Femur (tissue), 1 donor: ENCODE measurements at regions not wholly inside any gene's neighbourhood (a gene's known extent, or its start where the extent isn't known, plus 50 kb on each side); places are given as distances from the start of the nearest gene placed in this dataset.

Source experiments
- DNase-seq: peaks from one replicate; pipeline ENCODE4 v3.0.0-alpha.2; 2017

DNA sequence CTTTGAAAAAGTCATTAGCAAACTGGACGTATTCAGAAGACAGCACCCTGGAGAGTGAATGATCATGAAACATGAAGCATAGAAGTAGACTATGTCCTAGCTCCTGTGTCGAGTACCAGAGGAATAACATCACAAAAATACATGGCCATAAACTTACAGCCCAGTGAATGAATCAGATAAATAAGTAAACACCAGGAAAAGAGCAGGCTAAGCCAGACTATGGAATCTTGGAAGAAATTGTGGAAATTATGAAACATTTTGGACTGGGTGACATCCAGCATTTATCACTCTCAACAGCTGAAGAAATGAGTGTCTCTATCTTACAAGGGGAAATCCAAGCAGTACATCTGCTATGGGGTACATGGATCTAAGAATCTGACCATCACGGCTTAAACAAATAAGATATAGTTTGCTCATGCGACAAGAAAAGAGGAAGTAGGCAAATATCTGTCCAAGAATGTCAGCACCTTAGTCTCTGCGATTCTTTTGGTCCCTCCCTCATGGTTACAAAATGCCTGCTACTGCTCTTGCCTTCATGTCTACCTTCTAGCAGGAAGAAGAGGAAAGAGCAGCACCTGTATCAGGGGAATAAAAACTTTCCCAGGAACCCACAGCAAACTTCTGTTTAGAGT lies 481.5 kb downstream of the BCOR start:
- no peak for DNase-seq

DNA sequence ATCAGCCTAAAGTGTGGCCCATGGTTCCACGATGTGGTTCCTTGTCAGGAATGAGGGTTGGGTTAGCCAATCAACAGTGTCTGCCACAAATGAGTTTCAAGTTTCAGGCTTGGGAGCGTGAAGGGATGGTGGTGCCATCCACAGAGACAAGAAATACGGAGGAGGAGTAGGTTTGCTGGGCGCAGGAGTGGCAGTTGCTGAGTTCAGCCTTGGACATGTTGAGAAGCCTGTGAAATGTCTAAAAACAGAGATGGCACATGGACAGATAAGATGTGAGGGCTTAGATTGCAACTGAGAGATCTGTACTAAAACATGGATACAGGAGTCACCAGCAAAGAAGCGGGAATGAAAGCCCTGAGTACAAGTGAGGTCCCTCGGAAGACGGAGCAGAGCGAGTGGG lies 481.0 kb downstream of the BCOR start:
- no peak for DNase-seq

DNA sequence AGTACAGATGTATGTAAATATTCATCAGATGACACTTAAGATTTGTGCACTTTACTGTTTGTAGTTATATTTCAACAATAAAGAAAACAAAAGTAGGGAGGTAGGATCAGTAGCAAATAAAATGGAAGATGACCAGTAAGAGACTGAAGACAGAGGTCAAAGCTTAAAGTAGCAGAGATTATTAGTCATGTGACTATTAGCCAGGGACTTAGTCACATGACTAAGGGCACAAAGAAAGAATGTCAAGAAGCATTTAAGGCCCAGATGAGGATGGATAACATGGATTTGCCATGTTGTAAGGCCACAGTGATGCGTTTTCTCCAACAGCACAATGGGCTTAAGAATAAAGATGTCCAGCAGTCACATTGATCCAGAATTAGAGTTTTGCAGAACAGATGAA lies 479.6 kb downstream of the BCOR start:
- no peak for DNase-seq

DNA sequence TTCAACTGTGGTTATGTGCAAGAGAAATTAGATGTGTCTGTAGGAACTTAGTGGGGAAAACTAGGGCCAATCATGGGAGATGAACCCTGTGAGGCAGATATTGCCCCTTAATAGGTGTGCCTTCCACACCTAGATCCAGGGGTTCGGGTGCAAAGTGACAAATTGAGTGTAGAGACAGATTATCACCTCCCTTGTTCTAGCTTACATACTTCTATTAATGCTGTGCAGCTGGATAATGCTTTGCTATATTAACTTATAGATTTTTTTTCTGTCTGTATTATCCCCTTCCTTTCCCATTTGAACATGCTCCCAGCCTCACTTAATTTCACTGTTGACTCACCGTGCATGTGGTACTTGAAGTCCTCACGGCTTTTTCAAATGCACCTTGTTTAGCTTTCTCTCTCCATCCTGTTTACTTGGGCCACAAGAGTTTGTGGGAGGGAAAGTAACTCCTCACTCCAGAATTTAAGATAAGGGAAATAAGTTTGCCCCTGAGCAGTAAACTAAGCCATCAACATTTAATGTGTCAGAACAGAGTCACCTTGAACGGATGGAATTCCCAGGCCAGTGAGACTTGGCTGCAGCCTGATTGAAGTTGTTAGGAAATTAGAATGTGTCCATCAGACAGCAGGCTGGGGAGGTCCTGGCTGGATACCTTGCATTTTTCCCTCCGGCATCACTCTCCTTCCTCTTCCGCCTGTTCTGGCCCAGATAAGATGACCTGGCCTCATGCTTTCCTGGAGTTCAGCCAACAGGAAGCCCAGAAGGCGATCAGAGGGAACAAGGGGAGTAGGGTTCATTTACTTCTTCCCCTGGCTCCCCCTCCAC lies 478.4 kb downstream of the BCOR start:
- DNase-seq: no peak

DNA sequence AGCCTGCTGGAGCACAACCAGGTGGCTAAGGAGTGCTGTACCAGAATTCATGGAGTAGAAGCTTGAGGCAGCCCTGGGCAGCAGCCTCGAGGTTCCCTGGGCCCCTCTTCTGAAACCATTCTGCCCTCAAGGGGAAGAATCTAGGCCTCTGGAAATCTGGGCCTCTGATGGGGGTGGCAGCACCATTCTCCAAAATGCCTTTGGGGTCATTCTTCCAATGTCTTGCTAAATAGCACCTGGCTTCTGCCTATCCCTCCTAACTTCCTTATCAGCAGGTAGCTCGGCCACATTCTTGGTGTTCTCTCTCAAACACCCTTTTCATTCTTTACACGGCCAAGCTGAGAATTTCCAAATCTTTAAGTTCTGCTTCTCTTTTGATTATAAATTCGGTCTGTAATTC lies 473.6 kb downstream of the BCOR start:
- DNase-seq: no peak

DNA sequence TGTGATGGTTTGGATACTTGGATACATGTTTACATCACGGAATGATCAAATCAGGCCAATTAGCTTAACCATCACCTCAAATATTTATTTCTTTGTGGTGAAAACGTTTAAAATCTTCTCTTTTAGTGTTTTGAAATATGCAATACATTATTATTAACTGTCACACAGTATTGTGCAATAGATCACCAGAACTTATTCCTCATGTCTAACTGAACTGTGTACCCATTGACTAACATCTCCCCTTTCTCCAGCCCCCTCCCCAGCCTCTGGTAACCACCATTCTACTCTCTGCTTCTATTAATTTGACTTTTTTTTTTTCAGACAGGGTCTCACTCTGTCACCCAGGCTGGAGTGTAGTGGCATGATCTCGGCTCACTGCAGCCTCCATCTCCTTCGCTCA lies 471.9 kb downstream of the BCOR start:
- DNase-seq: no peak

DNA sequence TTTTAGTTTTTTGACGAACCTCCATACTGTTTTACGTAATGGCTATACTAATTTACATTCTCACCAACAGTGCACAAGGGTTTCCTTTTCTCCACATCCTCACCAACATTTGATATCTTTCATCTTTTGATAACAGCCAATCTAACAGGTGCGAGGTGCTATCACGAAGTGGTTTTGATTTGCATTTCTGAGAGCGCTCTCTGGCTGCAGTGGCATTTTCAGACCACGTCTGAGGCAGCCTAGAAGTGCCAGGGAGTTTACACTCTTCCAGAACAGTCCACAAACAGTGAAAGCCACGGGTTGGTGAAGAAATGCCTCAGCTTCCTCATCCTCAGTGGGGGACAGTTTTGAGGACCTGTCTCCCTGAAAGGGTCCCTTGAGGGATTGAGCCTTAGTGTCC lies 471.0 kb downstream of the BCOR start:
- DNase-seq: no peak

DNA sequence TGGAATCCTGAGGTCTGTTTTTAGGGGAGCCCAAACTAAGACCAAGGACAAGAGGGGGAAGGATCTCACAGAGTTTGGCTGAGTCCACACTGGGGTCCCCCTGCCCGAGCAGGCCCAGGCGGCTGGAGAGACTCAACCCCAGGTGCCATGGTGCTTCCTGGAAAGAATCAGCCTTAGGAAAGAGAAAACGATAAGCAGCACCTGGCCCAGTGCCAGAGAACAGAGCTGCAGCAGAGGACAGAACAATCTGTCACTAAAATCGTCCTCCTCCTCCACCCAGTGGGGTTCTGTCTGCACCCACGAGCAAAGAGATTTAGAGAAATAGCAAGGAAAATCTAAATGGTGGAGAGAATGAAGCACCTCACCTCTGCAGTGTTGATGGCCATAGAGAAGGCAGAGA lies 470.5 kb downstream of the BCOR start:
- DNase-seq: no peak

DNA sequence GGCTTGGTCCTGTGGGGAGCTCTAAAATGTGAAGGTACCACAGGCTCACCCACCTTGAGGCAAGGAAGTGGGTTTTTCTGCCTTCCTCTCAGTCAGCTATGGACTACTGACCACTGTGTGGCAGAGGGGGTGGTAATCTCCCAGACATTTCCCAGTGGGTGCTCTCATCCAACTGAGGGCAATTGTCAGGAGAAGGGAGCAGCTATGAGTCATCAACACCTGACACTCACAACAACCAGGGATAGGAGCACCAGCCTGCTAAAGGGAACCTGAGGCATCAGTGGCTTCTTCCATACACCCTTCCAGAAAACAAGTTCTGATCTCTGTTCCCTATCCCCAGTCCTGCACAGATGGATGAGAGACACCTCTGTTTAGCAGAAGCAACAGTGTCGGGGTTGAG lies 468.8 kb downstream of the BCOR start:
- DNase-seq: no peak

DNA sequence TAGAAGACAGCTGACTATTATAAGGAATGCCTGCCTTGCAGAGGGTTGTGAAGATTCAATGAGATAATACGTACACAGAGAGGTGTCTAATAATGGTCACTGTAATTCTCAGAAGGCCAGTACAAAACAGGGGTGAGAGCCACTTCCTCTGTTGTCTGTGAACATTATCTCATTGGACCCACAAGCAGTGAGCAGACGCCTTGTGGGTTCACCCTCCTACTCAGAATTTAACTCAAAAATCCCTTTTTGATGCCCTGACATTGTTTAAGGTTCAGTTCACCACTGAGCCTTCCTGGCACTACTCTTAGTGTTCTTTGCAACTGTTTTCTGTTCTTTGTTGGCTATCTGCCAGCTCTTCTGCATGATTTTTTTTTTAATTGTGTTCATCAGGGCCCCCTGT lies 467.4 kb downstream of the BCOR start:
- DNase-seq: no peak

DNA sequence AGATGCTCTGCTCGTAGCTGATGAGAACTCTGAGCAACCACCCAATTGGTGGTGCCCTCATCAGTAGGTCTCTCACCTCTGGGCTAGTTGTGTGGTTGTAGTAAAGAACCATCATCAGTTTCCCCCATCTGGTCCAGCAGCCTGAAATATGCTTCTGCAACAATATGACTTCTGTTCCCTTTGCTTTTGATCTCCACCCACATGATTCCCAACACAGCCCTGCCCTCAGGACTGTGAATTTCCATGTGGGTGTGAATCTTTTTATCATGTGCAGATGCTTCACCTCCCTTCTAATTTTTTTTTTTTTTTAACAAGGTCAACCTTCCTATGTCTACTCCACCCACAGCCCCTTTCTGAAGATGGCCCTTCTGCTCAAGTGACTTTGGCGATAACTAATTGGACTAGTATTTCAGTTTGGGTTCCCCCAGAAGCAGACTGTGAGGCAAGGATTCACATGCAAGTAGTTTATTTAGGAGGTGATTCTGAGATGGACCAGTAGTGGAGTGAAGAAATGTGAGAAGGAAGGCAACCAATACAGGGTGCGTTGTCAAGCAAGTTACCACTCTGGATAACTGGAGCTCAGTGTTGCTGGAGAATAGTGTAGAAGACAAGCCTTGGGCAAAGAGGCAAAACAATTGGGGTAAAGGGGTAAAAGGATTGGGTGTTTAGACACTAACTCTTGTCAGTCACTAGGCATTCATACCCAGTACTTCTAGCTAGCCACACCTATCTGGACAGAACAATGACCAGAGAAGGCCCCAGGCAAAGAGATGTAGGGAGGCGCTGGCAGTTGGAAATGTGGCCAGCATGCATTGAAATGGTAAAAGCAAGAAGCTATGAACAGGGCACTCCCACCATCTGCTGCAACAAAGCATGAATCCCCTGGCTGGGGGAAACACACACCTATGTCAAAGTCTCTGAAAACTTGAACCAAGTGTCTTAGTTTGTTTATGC lies 466.2 kb downstream of the BCOR start:
- no peak for DNase-seq

DNA sequence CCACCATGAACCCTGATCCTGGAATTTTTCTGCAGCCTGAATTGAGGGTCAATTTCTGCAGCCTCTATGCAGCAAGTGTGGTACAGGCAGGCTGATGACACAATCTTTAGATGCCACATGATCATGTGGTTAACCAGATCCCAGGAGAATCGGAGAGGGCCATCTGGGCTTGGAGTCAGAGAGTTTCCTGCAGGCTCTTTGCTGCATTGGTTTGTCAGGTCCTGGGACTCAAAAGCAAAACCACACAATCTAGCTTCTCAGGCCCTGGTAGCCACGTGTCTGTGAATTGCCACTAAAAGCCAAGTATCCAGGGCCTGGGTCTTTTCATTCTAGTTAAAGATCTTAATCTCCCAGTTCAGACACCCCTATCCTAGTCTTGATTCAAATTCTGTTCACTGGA lies 464.5 kb downstream of the BCOR start:
- peak; percentile 45 for DNase-seq

DNA sequence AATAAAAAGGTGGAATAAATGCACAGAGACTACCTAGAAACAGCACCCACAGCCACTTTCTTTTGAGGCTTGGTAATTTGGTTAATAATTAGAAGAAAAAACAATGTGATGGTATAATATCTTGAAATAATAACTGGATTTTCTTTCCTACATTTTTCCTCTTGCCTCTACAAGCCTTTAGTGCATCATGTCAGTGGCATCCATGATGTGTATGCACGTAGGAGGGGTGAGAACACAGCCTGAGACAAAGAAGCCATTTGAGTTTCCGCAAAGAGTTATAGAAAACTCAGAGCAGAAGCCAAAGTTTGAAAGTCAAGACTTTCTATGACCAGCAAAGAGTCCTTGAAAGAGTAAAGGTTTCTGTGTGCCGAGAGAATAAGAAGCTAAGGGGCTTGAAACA lies 461.3 kb downstream of the BCOR start:
- no peak for DNase-seq

DNA sequence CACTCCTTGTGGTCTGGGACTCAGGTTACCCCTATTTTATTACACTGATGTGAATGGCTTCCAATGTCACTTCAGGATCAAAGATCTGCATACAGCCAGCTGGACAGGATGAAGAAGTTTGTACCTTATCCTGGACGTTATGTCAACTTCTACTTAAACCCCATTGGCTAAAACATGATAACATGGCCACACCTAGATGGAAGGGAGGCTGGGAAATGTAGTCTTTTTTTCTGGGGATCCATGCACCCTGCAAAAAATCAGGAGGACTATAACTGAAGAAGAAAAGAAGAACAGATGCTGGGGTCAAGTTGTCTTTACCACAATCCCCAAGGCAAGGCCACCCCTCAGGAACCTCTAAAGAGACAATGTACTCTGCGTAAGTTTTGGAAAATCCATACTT lies 459.2 kb downstream of the BCOR start:
- no peak for DNase-seq

DNA sequence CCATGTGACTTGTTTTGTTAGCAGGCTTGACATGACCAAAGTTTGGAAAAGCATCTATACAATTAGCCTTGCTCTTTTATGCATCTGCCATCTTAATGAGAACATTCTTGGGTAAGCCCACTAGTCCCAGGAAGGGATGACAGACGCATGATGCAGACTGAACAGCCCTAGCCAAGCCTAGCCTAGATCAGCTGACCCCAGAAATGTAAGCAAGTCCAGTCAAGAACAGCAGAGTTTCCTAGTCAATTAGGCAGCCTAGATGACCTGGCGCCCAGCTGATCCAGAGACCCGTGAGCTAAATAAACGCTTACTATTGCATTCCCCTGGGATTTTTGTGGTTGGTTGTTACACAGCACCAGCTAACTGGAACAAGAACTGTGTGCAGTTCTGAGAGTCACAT lies 457.9 kb downstream of the BCOR start:
- no peak for DNase-seq

DNA sequence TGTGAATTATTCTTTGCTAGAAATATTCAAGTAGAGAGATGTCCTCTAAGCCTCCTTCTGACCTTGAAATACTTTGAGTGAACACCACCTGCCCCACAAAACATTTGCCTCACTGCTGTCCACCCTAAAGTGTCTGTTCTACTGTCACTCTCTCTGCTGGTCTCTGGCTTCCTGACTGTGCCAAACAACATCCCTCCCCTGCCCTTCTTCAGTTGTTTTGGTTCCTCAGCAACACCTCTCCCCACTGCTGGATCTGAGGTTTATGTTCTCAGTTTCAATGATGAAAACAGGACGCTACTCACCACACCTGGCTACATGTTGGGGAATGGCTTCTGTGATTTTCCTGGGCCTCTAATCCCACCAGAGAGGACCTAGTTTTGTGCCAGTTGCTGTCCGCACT lies 456.9 kb downstream of the BCOR start:
- no peak for DNase-seq

DNA sequence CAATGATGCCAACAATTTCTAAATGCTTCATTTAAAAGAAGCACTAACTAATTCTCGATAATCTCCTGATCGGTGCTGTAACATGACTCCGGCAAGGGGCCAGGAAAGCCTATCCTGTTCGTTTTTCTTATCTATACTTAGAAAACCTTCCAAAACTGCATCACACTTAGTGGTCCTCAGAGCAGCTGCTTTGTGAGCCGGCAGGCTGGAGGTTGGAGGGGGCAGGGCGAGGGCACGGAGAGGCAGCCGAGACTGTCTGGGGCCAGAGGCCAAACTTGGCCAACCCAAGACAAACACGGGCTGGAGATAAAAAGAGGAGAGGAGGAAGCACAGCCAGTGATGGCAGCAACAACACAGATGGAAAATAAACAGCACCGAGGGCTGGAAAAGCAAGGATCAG lies 455.7 kb downstream of the BCOR start:
- no peak for DNase-seq

DNA sequence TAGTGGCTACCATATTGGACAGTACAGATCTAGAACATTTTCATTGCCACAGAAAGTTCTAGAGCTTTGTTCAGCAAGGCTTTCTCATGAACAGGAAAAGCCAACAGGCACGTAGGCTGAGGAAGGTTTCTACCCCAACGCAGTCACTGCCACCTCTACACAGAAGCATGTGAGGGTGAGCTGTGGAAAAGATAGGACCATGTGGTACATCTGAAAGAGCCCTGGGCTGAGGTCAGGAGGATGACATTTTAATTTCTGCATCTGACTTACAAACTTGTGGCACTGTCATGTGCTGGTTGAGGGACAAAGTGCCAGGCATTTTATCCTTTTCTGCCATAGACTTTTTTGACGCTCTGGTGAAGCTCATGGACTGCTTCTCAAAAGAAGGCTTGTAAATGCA lies 454.2 kb downstream of the BCOR start:
- no peak for DNase-seq

DNA sequence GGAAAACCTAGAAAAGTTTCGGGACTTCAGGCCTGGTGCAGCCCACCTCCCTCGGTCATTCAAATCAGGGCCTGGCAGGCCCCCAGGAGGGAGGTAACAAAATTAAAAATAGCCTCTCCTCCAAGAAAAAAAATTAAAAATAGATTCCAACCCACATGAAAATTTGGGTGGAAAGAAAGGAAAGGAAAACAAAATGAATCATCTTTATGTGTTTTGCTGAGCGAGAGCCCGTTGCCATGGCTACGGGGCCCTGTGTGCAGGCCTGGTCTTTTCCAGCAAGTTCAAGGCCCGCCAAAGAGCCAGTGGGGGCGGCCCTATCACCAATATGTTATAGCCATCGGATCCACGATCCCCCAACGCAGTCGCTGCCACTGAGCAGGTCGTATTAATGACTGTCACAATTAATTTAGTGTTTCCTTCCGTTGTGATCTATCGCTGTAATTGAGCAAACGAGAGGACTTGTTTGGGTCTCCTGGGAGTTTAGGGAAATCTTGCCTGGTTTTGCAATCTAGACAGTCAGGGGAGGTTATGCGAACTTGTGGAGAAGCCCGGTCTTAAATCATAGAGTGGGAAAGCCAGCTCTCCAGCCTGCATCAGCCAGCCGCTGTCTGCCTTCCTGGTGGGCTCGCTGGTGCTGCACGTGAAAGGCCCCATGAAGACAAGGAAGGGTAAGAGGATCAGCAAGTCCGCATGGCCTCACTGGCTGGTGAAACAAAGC lies 452.4 kb downstream of the BCOR start:
- DNase-seq: peak; percentile 88

DNA sequence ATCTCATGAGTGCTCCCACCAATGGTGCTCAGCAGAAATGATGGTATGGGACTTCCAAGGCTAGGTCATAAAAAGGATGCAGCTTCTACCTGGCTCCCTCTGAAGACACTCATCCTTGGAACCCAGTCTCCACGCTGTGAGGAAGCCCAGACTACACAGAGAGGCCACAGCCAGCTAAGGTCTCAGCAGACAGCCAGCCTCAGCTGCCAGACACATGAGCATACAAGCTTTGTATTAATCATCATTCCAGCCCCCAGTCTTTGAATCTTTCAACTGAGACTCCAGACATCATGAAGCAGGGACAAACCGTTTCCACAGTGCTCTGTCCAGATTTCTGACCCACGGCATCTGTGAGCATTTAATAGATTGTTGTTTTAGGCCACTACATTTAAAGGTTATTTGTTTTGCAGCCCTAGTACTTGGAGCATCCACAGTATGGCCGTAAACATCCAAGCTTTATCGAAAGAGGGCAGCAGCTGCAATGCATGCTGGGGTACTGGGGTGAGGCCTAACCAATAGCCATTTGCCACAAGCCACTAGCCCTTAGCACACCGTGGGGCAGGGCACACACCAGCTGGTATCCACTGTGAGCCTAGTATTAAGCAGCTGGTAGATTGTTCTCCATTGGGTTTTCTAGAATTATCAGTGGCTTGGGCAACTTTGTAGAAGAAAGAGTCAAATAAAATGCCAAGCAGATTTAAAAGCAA lies 449.1 kb downstream of the BCOR start:
- no peak for DNase-seq

DNA sequence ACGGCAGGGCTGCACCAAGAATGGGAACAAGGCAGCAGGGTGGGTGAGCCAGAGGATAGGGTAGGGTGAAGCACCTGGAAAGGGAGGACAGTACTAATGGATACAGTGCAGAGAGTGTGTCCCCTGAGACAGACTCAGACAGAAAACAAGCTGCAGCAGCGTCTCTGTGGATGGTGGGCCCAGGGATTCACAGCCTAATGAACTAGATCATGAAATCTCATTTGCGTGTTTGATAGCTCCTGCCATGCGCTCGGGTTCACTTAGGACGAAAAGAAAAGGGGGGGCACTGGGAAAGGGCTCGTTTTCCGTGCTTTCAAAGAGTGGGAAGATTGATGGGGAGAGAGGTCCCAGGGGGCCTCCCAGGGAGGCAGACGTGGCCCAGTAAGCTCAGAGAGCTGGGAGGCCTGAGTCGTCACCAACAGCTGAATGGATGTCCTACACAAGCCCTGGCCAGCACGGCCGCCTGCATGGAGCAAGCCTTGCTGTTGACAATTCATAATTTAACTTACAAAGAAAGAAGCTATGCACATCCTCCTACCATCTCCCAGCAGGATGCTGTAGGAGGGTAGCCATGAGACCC lies 446.9 kb downstream of the BCOR start:
- DNase-seq: no peak

DNA sequence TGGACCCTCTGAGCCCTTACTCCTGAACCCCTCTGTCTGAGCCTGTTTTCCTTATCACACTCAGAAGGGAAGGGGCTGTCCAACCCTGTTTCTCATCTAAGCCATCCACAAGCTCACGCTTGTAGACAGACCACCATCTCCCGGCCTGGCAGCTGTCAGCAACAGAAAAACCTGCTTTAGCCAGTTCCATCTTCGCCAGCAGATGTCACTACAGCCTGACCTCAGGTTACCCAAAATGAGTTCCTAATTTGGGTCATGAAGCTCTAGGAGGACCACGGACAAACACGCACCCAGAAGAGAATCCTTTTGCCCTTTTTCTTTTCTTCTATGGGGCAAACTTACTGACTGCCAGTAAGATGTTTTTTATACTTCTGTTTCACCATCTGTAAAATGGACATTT lies 445.4 kb downstream of the BCOR start:
- no peak for DNase-seq
